Dermis microvascular lymphatic vessel endothelial cell (primary cell): ENCODE measurements at regions not wholly inside any gene's neighbourhood (a gene's known extent, or its start where the extent isn't known, plus 50 kb on each side); places are given as distances from the start of the nearest gene placed in this dataset.
"Not testable (repeated sequence)": the region's sequence is repeated elsewhere in the genome, so short reads cannot be mapped to it uniquely, and the experiment has no call there.

Experiments used
- DNase-seq, 2 donors: peaks; one replicate each; pipeline versions ENCODE4 v3.0.0 to v3.0.0-alpha.2; 2010; ENCODE audit warnings: low read depth in 2 of 2

DNA sequence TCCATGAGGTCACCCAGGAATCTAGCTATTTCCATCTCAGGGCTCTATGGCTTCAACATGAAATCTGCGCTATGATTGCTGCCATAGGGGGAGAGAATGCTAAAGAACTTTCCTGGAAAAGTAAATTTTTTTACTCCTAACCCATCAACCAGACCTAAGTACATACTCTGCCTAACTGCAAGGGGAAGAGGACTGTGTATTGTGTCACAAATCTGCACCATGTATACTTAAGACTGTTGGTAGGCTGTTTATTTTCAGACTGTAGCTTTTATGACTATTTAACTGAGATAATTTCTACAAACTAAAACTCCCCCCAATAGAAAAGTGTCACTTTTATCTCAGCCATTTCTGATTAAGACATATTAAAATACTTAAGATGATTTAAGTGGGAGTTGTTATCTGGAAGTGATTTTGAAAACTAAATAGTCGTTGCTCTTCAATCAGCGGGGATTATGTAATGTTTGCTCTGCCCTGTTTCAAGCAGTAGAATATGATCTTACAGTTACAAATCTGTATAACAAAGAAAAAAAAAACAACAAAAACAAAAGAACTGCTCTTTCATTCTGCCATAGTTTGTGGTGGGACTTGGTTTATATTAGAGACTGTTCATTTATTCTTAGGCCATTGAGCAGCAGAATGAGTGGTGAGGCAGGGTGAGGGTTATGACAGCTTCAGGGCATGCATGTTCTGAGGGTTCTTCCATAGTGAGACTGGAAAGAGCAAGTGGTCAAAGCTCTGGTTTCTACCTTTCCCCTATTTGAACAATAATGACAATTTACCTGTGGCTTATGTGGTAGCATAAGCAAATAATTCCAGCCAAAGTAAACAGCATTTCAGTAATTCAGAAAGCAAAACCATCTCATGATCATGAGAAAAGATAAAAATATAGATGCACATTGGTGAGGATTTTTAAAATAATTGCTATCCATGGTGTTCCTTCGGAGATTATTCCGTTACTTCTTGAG, 126.3 kb upstream of the CEP162 start:
- DNase-seq: no peak

DNA sequence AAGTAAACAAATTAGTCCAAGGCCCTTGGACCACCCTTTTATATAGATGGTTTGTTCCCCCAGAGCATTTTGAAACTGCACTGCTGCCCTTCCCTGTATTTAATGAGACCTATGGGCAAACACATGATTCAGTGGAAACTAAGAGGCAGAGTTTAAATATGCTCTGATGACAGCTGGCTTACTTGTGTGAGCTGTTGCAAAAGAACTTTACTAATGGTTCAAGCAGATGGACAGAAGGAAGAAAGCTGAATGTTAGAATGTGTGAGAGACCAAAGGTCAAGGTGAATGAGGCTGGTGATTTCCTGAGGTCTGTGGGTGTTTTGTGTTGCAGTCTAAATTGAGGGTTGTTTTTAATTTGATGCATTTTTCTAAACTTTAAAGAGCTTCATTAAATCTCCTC, 123.0 kb upstream of the CEP162 start:
- DNase-seq: no peak

DNA sequence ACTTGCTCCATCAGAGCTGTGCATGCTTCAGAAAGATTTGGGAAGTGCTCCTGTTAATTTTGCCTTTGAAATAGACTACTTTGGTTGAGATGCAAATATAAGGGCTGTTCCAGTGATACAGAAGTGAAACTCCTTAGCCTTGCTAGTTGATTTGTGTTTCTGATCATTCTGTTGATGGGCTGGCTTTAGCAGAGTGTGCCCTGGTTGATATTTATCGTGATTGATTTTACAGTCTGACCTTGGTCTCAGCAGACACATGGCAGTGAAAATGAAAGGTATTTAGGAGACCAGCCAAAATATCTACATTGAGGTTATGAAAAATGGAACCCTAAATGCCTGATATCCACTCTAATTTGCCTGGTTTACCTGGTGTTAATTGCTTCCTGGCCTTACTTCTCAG, 122.1 kb upstream of the CEP162 start:
- DNase-seq: no peak

DNA sequence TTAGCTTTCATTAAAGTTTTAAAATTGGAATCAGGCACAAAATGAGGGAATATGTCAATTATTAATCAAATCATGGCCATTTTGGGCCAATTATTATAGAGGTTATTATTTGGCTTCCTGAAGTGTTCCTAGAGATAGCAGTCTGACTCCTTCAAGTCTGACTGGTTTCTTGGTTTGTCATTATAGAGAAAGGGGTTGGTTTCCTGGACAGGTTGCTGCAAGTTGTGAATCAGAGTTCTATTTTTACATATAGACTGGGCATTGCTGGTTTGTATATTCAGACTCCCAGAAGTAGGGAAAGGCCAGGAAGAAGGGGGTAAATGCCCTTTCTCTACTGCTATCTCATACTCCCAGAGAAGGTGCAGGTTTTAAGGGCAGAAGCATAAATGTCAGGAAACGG, 121.4 kb upstream of the CEP162 start:
- DNase-seq: no peak

DNA sequence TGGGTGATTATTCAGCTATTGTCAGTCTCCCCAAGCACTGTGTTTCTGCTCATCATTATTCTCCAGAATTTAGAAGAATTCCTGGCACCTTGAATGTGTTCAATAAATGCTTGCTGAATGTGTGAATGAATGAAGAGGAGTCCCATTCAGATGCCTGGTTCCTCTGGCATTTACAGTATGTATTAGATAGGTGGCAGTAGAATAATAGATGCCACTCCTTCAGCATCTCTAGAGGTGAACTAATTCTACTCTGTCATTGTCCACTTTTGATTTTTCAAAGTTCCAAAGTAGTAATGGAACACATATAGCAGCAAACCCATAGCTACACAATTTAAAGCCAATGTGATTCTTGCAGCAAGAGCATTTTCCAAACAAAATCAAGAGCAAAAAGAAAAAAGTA, 118.9 kb upstream of the CEP162 start:
- DNase-seq: peak in 1 of 2 donors; percentile 2

DNA sequence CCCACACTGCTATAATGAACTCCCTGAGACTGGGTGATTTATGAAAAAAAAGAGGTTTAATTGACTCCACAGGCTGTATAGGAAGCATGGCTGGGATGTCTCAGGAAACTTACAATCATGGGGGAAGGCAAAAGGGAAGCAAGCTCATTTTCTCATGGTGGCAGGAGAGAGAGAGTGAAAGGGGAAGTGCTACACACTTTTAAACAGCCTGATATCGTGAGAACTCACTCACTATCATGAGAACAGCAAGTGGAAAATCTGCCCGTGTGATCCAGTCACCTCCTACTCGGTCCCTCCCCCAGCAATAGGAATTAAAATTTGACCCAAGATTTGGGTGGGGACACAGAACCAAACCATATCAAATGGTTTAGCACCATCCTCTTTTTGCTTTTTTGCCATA, 116.6 kb upstream of the CEP162 start:
- DNase-seq: no peak

DNA sequence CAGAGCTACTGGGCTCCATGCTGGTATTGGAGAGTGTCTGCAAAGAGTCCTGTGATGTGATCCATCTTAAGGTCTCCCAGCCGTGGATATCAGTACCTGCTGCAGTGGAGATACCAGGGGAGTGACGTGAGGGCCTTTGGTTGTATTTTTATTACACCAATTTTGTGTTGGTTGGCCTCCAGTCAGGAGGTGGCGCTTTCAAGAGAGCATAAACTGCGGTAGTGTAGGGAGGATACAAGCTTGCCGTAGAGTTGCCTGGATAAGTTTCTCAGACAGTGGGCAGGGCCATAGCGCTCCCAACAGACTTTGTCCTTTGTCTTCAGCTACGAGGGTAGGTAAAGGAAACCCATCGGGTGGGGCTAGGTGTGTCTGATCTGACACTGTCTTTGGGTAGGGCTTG, 113.0 kb upstream of the CEP162 start:
- DNase-seq: no peak

DNA sequence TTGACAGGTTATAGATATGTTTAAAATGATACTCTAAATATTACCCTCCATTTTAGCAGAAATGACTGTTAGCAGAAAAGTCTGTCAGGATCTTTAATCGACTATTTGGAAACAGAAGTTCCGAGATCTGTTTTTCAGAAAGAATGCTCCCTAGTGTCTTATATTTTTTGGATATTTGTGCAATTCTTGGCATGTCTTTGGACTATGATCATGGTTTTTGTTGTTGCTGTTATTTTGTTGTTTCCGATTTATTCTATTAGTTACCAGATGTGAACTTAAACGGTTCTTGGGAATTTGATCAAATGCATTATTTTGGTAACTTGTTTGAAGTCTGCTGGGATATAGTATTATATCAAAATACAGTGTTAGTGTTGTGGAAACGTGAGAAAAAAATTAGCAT, 106.4 kb upstream of the CEP162 start:
- DNase-seq: no peak

DNA sequence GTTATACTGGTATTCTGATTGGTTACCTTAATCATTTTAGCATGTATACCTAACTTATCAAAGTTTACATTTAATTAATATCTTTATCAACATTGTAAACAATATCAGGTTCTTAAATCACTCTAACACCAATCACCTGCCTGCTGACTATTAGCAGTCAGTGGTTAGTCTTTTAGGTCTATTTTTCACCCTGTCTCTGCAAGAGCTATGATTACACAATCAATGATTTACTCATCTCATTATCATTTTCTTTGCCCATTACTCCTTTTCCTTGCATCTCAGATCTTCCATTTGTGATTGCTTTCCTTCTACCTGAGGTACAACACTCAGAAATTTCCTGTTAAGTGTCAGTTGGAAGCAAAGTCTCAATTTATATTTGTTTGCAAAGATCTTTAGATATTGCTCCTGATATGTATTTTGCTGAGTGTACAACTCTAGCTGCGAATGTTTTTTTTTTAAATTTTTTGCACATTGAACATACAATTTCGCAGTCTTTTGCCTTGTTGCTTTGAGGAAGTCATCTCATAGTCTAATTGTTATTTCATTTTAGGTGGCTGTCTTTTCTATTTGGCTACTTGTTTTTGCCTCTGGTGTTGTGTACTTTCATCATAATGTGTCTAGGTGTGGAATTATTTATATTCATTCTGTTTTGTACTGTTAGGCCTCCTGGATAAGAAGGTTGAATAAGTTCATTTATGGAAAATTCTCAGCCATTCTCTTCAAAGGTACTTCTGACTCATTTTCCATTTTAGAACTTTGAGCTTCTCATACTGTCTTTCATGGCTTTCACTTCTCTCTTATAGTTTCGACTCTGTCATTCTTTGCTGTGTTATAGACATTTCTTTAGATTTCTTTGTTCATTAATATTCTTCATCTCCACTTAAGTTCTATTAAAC, 104.9 kb upstream of the CEP162 start:
- DNase-seq: no peak

DNA sequence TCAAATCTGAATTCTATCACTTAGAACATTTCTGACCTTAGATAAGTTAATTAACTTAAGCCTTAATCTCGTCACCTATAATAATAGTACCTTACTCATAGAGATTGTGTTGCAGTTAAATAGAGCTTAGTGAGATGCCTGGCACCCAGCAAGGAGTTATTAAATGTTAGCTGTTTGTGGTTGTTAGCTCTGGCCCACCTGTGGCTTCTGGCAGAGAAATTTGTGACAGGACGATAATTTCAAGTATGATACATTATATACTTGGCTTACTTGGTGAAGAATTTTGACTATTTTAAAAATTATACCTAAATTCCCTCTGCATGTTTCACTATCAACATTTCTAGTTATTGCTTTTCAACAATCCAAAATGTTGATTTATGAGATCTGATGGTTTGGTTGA, 102.9 kb upstream of the CEP162 start:
- DNase-seq: no peak

DNA sequence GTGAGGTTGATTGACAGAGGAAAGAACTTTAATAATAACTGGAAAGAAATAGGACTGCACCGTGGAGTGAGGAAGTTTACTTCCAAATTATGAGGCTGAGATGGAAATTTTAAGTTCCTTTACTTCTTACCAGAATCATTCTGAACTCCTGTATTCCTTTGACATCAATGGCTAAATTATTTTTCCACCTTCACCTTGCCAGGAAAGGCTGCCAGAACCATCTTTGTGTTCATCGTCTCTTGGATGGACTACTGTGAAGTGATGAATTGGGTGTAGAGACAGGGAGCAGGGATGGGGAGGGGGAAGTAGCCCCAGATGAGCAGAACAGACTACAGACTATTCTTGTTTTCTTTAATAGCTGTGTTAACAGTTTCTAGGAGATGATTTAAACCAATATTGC, 102.1 kb upstream of the CEP162 start:
- DNase-seq: no peak

DNA sequence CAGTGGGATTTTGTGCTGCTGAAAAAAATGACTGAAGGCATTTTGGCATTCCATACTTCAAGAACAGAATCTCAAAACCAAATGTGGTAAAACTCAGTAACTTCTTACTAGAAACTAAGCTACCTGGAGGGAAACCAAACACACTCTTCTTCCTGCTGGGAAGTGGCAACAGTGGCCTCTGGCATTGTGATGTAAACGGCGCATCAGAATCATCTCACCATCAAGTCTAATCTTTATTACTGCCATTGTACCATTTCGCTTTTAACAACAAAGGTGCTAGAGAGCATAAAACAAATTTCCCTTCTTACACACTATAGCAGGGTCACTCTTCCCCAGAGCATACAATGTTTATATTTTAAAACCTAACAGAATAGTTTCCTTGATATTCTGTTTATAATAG, 101.6 kb upstream of the CEP162 start:
- no peak for DNase-seq

DNA sequence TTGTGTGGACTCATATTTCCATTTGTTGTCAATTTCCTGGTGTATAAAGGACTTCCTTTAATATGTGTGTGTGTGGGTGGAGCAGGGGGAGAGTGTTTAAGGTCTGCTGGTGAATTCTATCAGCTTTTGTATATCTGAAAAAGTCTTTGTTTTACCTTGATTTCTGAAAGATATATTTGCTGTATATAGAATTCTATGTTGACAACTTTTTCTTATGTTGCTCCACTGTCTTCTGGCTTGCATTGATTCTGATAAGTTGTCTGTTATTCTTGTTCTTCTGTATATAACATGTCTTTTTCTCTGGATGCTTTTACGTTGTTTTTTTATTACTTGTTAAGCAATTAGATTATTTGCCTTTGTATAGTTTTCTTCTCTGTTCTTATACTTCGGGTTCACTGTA, 90.0 kb upstream of the CEP162 start:
- no peak for DNase-seq

DNA sequence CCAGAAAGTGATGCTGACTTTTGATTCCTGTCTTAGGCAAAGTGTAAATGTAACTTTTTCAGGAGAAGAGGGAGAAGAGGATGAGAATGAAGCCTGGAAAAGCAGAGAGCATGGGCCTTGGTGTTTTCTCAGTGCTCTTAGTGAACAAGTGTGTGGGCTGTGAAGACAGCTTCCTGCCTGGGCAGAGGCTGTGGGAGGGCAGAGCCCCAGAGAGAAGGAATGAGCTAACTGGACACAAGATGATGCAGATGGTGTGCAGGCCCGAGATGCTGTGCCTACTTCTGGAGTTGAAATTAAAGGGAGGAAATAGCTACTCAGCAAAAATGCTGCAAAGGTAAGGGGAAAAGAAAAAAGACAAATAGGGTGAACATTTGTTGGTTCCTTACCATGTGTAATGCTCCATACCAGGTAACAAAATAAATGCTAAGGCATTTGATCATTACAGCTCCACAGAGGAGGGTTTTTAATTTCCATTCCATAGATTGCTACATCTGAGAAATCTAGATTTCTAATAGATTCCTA, 87.0 kb upstream of the CEP162 start:
- no peak for DNase-seq

DNA sequence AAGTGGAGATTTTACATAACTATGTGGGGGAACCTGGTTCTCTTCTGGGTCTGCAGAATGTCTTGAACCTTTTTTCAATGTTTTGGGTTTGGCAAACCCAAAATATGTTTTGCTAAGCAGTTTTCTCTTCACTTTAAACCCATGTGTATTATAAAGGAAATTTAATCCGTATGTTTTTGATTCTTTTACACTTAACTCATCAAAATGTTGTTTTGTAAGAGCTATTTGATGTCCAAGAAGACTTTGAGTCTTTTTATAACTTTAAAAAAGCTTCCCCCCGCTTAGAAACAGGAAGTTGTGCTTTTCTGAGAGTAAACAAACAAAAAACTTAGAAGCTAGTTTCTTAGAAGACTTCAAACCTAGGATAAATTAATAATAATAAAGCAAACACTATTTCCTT, 81.9 kb upstream of the CEP162 start:
- no peak for DNase-seq

DNA sequence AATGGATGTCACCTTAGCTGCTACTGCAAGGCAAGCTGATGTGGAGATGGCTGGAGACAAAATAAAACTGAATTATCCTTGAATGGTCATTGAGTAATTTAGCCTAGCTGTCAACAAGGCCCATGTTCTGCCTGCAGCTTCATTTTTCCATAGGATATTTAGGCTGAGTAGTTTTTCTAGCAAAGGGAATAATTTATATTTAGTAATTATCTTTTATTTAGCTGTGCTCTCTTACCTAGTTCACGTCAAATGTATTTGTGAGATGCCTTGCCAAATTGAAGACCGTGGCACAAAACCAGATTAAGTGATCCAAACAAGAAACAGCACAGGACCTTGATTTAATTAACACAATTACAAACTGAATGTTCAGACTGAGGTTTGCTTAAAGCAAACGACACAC, 77.4 kb upstream of the CEP162 start:
- no peak for DNase-seq

DNA sequence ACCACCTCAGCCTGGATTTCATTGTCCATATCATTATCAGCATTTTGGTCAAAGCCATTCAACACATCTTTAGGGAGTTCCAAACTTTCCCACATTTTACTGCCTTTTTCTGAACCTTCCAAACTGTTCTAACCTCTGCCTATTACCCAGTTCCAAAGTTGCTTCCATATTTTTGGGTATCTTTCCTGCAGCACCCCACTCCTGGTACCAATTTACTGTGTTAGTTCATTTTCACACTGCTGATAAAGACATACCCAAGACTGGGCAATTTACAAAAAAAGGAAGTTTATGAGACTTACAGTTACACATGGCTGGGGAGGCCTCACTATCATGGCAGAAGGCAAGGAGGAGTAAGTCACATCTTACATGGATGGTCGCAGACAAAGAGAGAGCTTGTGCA, 63.6 kb upstream of the CEP162 start:
- DNase-seq: not testable (repeated sequence)

DNA sequence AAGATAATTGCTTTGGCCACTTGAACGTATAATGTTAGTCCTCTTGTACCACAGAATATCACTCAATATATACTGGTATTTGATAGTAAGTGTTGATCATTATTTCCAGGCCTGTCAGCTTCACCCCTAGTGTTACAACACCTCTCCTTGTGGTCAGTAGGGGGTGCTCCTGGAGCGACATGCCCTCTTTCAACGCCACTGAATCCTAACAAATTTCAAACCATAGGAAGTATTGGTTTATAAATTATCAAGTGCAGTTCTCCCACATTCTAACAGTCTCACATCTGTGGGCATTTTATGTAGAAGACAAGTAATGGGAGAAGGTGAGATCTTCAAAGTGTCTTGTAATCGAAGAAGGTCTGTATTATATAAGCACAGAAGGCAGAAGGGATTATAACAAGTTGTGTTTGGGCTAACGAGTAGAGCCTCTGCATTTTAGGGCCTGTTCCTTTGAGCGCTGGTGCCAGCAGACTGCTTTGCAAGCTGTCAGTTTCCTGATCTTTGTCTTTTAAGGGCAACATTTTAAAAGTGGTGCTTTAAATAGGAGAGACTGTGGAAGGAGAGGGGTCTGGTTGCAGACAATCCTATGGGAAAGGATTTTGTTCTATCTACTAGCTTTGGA, 57.1 kb upstream of the CEP162 start:
- peak; percentile 7 to 31 for DNase-seq

DNA sequence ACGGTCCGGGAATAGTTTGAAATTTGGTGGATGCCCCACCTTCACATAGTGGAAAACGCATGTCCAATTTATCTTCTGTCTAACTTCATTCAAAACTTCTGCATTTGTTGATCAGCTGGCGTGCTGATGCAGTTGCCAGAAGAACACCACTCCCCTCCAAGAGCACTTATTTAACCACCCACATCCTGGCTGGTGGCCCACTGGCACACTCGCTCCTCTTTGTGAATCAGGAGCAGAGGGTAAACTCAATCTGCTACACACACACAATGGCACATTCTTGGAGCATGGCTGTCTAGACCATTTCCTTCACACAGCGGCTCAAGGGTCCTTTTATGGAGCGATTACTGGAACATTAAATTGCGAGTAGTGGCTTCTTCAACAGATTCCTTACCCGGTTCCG, 55.1 kb upstream of the CEP162 start:
- peak in 1 of 2 donors; percentile 2 for DNase-seq

DNA sequence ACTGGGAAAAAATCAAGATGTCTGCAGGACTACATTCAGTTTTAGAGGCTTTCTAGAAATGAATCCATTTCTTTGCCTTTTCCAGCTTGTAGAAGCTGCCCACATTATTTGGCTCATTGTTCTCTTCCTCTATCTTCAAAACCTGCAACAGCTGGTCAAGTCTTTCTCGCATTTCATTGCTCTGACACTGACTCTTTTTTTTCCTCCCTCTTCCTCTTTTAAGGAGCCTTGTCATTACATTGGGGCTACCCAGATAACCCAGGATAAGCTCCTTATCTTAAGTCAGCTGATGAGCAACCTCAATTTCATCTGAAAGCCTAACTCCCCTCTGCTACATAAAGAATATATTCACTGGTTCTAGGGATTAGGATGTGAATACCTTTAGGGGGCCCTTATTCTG, 53.2 kb upstream of the CEP162 start:
- no peak for DNase-seq

DNA sequence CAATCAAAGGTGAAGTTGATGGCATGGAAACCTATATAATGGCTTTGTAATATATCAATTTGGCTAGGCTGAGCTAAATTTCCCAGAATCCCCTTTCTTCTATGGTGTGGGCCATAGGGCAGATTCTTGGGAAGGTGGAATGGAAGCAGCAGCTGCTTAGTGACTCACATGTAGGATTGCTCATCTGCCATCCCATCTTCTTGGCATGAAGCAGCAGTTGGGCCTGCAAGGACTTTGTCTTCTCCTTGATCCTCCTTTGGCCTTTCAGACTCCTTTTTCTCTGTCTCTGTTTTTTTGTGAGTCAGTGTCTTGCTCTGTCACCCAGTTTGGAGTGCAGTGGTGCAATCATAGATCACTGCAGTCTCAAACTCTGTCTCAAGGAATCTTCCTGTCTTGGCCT, 52.6 kb upstream of the CEP162 start:
- DNase-seq: no peak
